ENCODE measurements at regions not wholly inside any gene's neighbourhood (a gene's known extent, or its start where the extent isn't known, plus 50 kb on each side); places are given as distances from the start of the nearest gene placed in this dataset.

DNA sequence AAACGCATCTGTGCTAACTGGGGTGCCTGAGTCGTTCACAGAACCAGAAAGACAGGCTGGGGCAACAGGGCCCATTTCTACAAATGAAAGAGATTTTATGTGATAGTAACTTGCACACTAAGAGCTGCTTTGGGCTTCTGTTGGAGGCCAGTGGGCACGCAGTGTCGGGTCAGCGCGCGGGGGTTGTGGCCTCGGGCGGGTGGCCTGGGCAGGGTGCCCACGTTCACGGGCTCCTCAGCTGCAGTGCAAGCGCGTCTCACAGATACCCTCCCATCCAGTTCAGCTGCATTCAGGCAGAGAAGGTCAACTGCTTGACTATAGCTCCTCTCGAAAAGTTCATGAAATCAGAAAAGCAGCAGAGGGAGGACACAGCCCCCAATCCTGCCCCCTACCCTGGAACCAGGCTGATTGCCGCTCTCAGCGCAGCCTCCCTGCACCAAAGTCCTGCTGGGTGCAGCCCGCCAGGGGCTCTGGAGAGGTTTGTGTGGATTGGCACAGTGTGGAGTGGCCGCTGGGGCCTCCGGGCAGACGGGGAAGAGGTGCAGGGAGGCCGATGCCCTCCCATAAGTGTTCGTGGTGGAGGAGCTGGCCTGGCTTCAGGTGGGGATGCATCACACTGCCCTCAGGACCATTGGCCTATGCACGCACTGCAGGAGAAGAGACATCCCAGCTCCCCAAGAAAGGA, 582.8 kb downstream of the TCERG1L start:
- TF ChIP-seq, protein P1, sequence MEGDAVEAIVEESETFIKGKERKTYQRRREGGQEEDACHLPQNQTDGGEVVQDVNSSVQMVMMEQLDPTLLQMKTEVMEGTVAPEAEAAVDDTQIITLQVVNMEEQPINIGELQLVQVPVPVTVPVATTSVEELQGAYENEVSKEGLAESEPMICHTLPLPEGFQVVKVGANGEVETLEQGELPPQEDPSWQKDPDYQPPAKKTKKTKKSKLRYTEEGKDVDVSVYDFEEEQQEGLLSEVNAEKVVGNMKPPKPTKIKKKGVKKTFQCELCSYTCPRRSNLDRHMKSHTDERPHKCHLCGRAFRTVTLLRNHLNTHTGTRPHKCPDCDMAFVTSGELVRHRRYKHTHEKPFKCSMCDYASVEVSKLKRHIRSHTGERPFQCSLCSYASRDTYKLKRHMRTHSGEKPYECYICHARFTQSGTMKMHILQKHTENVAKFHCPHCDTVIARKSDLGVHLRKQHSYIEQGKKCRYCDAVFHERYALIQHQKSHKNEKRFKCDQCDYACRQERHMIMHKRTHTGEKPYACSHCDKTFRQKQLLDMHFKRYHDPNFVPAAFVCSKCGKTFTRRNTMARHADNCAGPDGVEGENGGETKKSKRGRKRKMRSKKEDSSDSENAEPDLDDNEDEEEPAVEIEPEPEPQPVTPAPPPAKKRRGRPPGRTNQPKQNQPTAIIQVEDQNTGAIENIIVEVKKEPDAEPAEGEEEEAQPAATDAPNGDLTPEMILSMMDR (IDR thresholded peaks at IDR 0.05), result no peak
- no peak for TF ChIP-seq POLR2A (IDR thresholded peaks at IDR 0.05)

Data from Peyer's patch (tissue), 4 donors.